Right lobe of liver (tissue), 6 donors: ENCODE measurements at regions not wholly inside any gene's neighbourhood (a gene's known extent, or its start where the extent isn't known, plus 50 kb on each side); places are given as distances from the start of the nearest gene placed in this dataset.

Experiments used
- ATAC-seq, 4 donors: fragments of 200-7000 bp; cut with Tn5 transposase; one replicate each; pipeline ENCODE4 v1.9.1; 2020; ENCODE audit warnings: mild to moderate bottlenecking in 4 of 4, moderate library complexity in 4 of 4
- DNase-seq, 3 donors: peaks; one replicate each; pipeline ENCODE4 v3.0.0-alpha.2; 2020
- H3K27ac ChIP-seq, 3 donors: fragments of 200-600 bp; one replicate each; pipeline ENCODE4 v1.8.0; 2022
- H3K27me3 ChIP-seq, 2 donors: fragments of 200-600 bp; one replicate each; pipeline ENCODE4 v1.8.0; 2022
- H3K36me3 ChIP-seq, 4 donors: fragments of 200-600 bp; sonication (generic) in 1 of 4; one replicate each; pipeline versions ENCODE4 v1.5.1 to v1.8.0; 2017 to 2022; ENCODE audit warnings: control low read depth in 1 of 4
- H3K4me1 ChIP-seq, 4 donors: fragments of 200-600 bp; sonication (generic) in 1 of 4; one replicate each; pipeline versions ENCODE4 v1.5.1 to v1.8.0; 2017 to 2022; ENCODE audit warnings: control low read depth in 1 of 4
- H3K4me3 ChIP-seq, 3 donors: fragments of 200-600 bp; one replicate each; pipeline ENCODE4 v1.8.0; 2022
- H3K9me3 ChIP-seq, 4 donors: fragments of 200-600 bp; sonication (generic) in 1 of 4; one replicate each; pipeline versions ENCODE4 v1.5.1 to v1.8.0; 2017 to 2022; ENCODE audit warnings: control low read depth in 1 of 4
- POLR2A ChIP-seq: fragments of 450-650 bp; IDR thresholded peaks from one replicate; pipeline ENCODE4 v1.6.1; 2017; ENCODE audit warnings: antibody characterized with exemption, mild to moderate bottlenecking
- WGBS: methylation state at CpG from one replicate; pipeline ENCODE4 v1.1.6; 2018; ENCODE audit warnings: low coverage, low lambda C conversion rate; ENCODE audit not compliant: insufficient coverage; ENCODE audit errors: missing lambda C conversion rate; 5-methylcytosine and 5-hydroxymethylcytosine counted together
- intact Hi-C, 2 donors: fragments of 100-400 bp; cut with DNase I; formaldehyde crosslinking; loops; one replicate each; pipeline versions ENCODE4 v1.11.2 to v1.14.1; 2022
- TF ChIP-seq, protein P1 (sequence below), 4 donors: fragments of 200-600 bp in 3 of 4; fragments of 450-650 bp in 1 of 4; IDR thresholded peaks; one replicate each; pipeline versions ENCODE4 v1.5.1 to v1.8.0; 2016 to 2022; ENCODE audit warnings: antibody characterized with exemption in 4 of 4, mild to moderate bottlenecking in 2 of 4
- donor health status: DM: no; HTN: yes; CAD: no.
- donor health status: DM: no; HTN: no; CAD: no.
- donor health status: DM: no; HTN: no; CAD: no.
- donor health status: DM: no; HTN: yes; CAD: no.
- donor health status: DM: no; HTN: yes; CAD: no.

DNA sequence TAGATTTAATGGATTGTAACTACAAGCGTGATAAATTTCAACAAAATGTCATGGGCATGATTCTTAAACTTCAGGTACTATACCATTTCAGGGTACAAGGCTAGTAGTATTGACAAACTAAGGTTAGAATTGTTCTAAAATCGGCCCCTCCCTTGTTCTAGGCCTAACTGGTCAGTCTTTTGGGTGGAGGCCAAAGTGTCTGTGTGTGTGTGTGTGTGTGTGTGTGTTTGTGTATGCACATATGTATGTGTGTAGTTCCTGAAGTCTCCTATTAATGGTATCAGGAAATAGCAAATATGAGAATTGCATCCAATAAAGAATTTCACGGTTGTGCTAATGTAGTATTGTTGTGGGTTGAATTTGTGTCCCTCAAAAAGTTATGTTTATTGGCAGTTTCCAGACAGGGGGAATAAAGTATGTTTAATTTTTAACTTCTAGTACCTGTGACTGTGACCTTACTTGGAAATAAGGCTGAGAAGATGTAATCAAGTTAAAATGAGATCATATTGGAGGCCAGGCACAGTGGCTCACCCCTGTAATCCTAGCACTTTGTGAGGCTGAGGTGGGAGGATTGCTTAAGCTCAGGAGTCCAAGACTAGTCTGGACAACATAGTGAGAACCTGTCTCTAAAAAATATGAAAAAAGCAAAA lies 119.2 kb downstream of the KLF5 start:
- no peaks in the 10 kb centered on the region for H3K36me3 ChIP-seq
- no peaks in the 10 kb centered on the region for H3K4me1 ChIP-seq
- DNase-seq (no peak), ATAC-seq (no peak)
- no peaks in the 10 kb centered on the region for H3K27me3 ChIP-seq
- H3K9me3 ChIP-seq: no peaks in the 10 kb centered on the region
- TF ChIP-seq, protein P1, sequence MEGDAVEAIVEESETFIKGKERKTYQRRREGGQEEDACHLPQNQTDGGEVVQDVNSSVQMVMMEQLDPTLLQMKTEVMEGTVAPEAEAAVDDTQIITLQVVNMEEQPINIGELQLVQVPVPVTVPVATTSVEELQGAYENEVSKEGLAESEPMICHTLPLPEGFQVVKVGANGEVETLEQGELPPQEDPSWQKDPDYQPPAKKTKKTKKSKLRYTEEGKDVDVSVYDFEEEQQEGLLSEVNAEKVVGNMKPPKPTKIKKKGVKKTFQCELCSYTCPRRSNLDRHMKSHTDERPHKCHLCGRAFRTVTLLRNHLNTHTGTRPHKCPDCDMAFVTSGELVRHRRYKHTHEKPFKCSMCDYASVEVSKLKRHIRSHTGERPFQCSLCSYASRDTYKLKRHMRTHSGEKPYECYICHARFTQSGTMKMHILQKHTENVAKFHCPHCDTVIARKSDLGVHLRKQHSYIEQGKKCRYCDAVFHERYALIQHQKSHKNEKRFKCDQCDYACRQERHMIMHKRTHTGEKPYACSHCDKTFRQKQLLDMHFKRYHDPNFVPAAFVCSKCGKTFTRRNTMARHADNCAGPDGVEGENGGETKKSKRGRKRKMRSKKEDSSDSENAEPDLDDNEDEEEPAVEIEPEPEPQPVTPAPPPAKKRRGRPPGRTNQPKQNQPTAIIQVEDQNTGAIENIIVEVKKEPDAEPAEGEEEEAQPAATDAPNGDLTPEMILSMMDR (IDR thresholded peaks at IDR 0.05): no peak
- no peak for TF ChIP-seq POLR2A
- H3K4me3 ChIP-seq: no peak overlapping the region
- no peak overlapping the region for H3K27ac ChIP-seq
- intact Hi-C loops: no loop called here
- WGBS: 84% methylated on average over 3 of the region's 3 CpGs

DNA sequence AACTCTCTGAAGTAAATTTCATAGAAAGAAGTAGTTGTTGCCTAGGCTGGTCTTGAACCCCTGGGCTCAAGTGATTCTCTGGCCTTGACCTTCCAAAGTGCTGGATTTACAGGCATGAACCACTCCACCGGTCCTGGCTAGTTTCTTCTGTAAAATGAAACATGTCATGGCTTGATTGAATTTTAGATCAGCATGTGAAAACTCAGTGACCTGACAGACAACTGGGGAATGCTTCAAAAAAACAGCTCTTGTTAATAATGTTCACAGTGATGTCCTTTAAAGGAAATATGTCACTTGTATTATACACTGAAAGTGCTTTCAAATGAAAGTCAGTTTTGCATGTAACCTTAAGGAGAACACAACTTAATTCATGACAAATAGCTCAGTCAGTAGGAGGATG lies 118.2 kb downstream of the KLF5 start:
- TF ChIP-seq, protein P1 (IDR thresholded peaks at IDR 0.05): no peak
- TF ChIP-seq POLR2A: no peak
- DNase-seq (no peak), ATAC-seq (no peak)
- intact Hi-C loops: no loop called here
- Histone ChIP-seq H3K27me3 (no peaks in the 10 kb centered on the region), H3K4me1 (no peaks in the 10 kb centered on the region), H3K9me3 (no peaks in the 10 kb centered on the region), H3K4me3 (no peak overlapping the region), H3K36me3 (no peaks in the 10 kb centered on the region), H3K27ac (no peak overlapping the region)
- 70% methylated on average over 1 of the region's 1 CpG for WGBS

GRCh38 chr13:73174521-73175010 lies 115.8 kb downstream of the KLF5 start:
- Histone ChIP-seq H3K36me3 (no peaks in the 10 kb centered on the region), H3K4me3 (no peak overlapping the region), H3K27me3 (no peaks in the 10 kb centered on the region), H3K27ac (no peak overlapping the region), H3K9me3 (no peaks in the 10 kb centered on the region), H3K4me1 (no peaks in the 10 kb centered on the region)
- ATAC-seq (no peak), DNase-seq (no peak)
- TF ChIP-seq POLR2A: no peak
- TF ChIP-seq, protein P1 (IDR thresholded peaks at IDR 0.05): no peak
- intact Hi-C loops: no loop called here

- intact Hi-C loops: no loop called here
- TF ChIP-seq, protein P1 (IDR thresholded peaks at IDR 0.05): no peak
- no peak for TF ChIP-seq POLR2A
- no peaks in the 10 kb centered on the region for H3K27me3 ChIP-seq
- H3K27ac ChIP-seq: no peak overlapping the region
- H3K4me1 ChIP-seq: no peaks in the 10 kb centered on the region
- DNase-seq (no peak), ATAC-seq (no peak)
- no peaks in the 10 kb centered on the region for H3K36me3 ChIP-seq
- H3K9me3 ChIP-seq: no peaks in the 10 kb centered on the region
- 68% methylated on average over 3 of the region's 3 CpGs for whole genome bisulfite sequencing
- no peak overlapping the region for H3K4me3 ChIP-seq
These were observed 114.5 kb downstream of the KLF5 start for GRCh38 chr13:73173279-73173811.
